IgD-negative memory B cell (primary cell): ENCODE measurements at regions not wholly inside any gene's neighbourhood (a gene's known extent, or its start where the extent isn't known, plus 50 kb on each side); places are given as distances from the start of the nearest gene placed in this dataset.
"Not testable (repeated sequence)": the region's sequence is repeated elsewhere in the genome, so short reads cannot be mapped to it uniquely, and the experiment has no call there.

Experiments used
- H3K27ac Mint-ChIP-seq, 3 donors: one replicate each; pipeline ENCODE4 v1.8.0; 2020 to 2022; ENCODE audit warnings: mild to moderate bottlenecking in 3 of 3, mixed read lengths in 3 of 3, moderate library complexity in 1 of 3
- H3K27me3 Mint-ChIP-seq: one replicate; pipeline ENCODE4 v1.8.0; 2021; ENCODE audit warnings: mixed read lengths
- H3K36me3 Mint-ChIP-seq: one replicate; pipeline ENCODE4 v1.8.0; 2020; ENCODE audit warnings: mild to moderate bottlenecking, mixed read lengths
- H3K4me1 Mint-ChIP-seq, 3 donors: one replicate each; pipeline ENCODE4 v1.8.0; 2020 to 2022; ENCODE audit warnings: mixed read lengths in 3 of 3, mild to moderate bottlenecking in 1 of 3
- H3K4me3 Mint-ChIP-seq, 4 donors: one replicate each; pipeline ENCODE4 v1.8.0; 2020 to 2022; ENCODE audit warnings: mild to moderate bottlenecking in 4 of 4, mixed read lengths in 4 of 4, moderate library complexity in 3 of 4
- H3K9me3 Mint-ChIP-seq, 3 donors: one replicate each; pipeline ENCODE4 v1.8.0; 2020 to 2021; ENCODE audit warnings: mixed read lengths in 3 of 3, mild to moderate bottlenecking in 1 of 3

DNA sequence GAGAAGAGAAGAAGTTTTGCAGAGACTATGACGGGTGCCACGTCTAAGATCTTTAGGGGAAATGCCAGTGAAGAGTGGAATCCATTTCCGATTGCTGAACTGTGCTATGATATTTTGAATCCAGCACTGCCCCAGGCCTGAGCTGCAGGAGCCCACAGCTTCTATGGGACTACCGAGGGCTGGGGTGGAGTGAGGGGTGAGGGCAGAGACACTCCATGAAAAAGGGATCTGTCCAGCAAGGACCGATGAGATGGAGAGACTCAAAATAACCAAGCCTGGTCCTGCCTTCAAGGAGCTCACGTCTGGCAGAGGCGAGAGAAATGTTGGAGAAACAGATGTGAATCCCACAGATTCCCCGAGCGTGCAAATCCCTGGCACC, 79.8 kb upstream of the MEF2A start:
- H3K27ac Mint-ChIP-seq: peak overlapping the region in 2 of 3 donors; percentile 19 to 59
- H3K36me3 Mint-ChIP-seq: no peaks in the 10 kb centered on the region

DNA sequence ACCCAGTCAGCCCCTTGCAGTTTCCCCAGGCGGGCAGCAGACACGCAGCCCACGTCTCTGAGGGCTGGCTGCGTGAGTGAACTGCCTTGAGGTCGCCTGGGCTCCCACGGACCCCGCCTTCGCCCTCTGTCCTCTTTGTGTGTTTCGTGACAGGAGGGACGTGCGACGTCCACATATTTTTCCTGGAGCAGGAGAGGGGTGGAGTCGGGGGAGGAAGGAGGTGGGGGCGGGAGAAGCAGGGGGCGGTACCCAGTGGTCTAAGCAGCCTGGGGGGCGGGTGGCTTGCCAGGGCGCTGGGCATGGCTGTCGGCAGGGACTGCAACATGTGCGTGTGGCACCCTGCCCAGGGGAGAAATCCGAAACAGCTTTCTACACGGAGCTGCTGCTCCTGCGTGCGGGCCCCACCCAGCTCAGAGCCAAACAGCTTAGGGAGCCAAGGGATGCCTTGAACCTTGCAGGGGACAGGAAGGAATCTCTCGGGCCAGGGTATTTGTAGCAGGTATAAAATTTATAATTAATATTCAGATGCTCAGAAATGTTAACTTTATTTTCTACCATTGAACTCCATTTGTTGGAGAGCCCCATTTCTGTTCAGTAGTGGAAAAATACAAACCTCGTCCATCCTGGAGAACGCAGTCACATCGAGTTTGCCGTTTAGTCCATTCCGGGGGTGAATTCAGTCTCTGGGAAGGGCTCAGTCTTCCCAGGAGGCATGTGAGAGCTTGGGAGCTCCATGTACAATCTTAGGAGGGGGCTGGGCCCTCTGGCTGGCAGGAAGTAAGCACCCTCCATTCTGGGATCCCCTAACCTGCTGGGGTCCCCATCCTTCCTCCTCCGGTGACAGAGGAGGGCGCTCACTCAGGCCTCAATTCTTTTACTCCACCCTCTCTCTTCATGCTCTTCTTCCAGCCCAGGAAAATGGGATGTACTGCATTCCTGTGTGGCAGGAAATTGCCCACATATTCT, 79.1 kb upstream of the MEF2A start:
- H3K4me3 Mint-ChIP-seq: peak overlapping the region; percentile 61 to 92 (median 81)
- H3K36me3 Mint-ChIP-seq: no peaks in the 10 kb centered on the region
- H3K27me3 Mint-ChIP-seq: peaks cover 3% of the 10 kb centered on the region
- H3K9me3 Mint-ChIP-seq: no peaks in the 10 kb centered on the region
- H3K27ac Mint-ChIP-seq: peak overlapping the region in 1 of 3 donors; percentile 19
- peaks cover 11 to 18% (median 13%) of the 10 kb centered on the region in 3 donors for H3K4me1 Mint-ChIP-seq

More for the DNA sequence above, 79.8 kb upstream of the MEF2A start:
- Mint-ChIP-seq H3K27me3 (peaks cover 3% of the 10 kb centered on the region), H3K4me3 (peak overlapping the region; percentile 61 to 92 (median 81)), H3K9me3 (no peaks in the 10 kb centered on the region), H3K4me1 (peaks cover 11 to 18% (median 12%) of the 10 kb centered on the region in 3 donors)

DNA sequence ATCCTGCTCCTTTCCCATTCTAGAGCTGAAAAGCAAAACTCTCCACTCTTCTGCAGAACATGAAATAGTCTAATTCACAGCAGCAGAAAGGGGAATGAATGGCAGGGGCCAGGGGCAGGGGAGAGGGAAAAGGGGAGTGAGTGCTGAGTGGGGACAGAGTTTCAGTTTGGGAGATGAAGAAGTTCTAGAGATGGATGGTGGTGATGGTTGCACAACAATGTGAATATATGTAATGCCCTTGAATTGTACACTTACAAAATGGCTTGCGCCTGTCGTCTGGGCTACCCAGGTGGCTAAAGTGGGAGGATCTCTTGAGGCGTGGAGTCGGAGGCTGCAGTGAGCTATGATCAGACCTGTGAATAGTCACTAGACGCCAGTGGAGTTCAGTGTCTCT, 78.5 kb upstream of the MEF2A start:
- Mint-ChIP-seq H3K4me1 (peaks cover 11 to 18% (median 14%) of the 10 kb centered on the region in 3 donors), H3K4me3 (peak overlapping the region; percentile 12 to 88 (median 49)), H3K36me3 (no peaks in the 10 kb centered on the region), H3K27me3 (peaks cover 3% of the 10 kb centered on the region), H3K27ac (no peak overlapping the region), H3K9me3 (no peaks in the 10 kb centered on the region)

- Mint-ChIP-seq H3K9me3 (no peaks in the 10 kb centered on the region), H3K27ac (no peak overlapping the region), H3K4me3 (no peak overlapping the region), H3K36me3 (no peaks in the 10 kb centered on the region), H3K4me1 (peaks cover 8 to 11% (median 10%) of the 10 kb centered on the region in 3 donors), H3K27me3 (no peaks in the 10 kb centered on the region)
These were observed 73.5 kb upstream of the MEF2A start for GRCh38 chr15:99492275-99492674.

GRCh38 chr15:99492716-99493115, 73.1 kb upstream of the MEF2A start:
- no peak overlapping the region for H3K4me3 Mint-ChIP-seq
- H3K27ac Mint-ChIP-seq: no peak overlapping the region
- peaks cover 8 to 10% (median 10%) of the 10 kb centered on the region in 3 donors for H3K4me1 Mint-ChIP-seq
- H3K36me3 Mint-ChIP-seq: no peaks in the 10 kb centered on the region
- H3K27me3 Mint-ChIP-seq: no peaks in the 10 kb centered on the region
- peaks cover 0 to 2% (median 0%) of the 10 kb centered on the region in 3 donors for H3K9me3 Mint-ChIP-seq

DNA sequence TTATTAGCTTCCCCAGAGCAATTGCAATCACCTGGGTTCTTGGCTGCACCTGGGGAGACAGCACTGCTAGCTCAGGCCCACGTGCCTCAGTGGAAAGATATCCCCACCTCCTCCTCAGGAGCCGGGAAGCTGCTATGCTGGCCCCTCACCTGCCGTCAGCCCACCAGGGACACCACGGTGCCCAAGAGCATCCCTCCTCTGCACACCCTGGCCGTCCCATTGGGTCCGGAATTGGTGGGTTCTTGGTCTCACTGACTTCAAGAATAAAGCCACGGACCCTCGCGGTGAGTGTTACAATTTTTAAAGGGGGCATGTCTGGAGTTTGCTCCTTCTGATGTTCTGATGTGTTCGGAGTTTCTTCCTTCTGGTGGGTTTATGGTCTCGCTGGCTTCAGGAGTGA, 72.3 kb upstream of the MEF2A start:
- Mint-ChIP-seq H3K27ac (no peak overlapping the region), H3K36me3 (no peaks in the 10 kb centered on the region), H3K4me1 (peaks cover 10 to 13% (median 13%) of the 10 kb centered on the region in 3 donors), H3K9me3 (peaks cover 0 to 2% (median 0%) of the 10 kb centered on the region in 3 donors), H3K27me3 (no peaks in the 10 kb centered on the region), H3K4me3 (no peak overlapping the region)

DNA sequence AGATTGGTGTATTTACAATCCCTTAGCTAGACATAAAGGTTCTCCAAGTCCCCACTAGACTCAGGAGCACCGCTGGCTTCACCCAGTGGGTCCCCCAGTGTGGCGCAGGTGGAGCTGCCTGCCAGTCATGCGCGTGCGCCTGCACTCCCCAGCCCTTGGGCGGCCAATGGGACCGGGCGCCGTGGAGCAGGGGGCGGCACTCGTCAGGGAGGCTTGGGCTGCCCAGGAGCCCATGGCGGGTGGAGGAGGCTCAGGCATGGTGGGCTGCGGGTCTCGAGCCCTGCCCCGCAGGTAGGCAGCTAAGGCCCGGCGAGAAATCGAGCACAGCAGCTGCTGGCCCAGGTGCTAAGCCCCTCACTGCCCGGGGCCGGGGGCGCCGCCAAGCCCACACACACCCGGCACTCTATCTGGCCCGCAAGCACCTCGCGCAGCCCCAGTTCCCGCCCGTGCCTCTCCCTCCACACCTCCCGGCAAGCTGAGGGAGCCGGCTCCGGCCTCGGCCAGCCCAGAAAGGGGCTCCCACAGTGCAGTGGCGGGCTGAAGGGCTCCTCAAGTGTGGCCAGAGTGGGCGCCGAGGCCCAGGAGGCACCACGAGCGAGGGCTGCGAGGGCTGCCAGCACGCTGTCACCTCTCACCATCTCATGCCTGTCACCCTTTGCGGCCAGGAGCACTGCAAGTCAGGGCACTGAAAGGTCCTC, 71.1 kb upstream of the MEF2A start:
- H3K4me1 Mint-ChIP-seq: peaks cover 10 to 19% (median 17%) of the 10 kb centered on the region in 3 donors
- not testable (repeated sequence) for H3K36me3 Mint-ChIP-seq, H3K9me3 Mint-ChIP-seq, H3K27ac Mint-ChIP-seq, H3K27me3 Mint-ChIP-seq, H3K4me3 Mint-ChIP-seq

DNA sequence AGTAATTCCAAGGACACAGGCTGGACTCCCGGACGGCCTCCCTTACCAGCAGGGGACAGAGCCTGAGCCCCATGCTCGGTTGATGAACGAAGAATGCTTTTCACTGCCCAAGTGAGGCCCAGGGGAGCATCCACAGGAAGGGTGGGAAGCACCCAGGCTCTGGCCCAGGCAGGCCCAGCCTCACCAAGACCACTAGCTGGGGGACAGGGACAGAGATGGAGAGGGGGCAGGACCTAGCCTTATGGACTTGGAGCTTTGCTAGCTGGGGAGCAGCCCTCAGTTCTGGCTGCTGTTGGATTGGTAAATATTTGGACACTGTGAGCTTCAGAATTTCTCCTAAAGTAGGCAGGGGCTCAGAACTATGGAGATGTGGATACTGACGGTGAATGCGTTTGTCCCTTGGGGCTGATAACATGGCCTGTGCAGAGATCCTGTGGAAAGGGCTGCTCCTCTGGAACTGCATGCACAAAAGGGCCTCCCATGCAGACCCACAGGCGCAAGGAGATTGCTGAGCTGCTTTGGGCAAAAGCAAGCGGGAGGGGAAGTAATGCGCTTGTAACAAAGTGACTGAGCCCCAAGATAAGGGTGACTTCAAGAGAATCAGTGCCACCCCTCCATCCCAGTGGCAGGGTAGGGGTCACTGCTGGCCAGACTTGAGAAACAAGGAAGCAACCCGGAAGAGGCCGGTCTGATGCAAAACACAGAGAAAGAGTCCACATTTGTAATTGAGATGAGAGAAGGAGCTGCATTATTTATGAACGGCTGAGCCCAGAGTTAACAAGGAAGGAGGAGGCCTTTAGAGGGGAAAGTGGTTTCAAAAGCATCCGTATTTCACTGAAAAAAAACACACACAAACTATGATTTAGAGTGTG, 70.1 kb upstream of the MEF2A start:
- Mint-ChIP-seq H3K27me3 (no peaks in the 10 kb centered on the region), H3K27ac (peak overlapping the region in 1 of 3 donors; percentile 9), H3K36me3 (no peaks in the 10 kb centered on the region), H3K9me3 (peaks cover 0 to 2% (median 0%) of the 10 kb centered on the region in 3 donors), H3K4me1 (peaks cover 14 to 19% (median 17%) of the 10 kb centered on the region in 3 donors), H3K4me3 (peak overlapping the region in 3 of 4 donors; percentile 40 to 62 (median 61))

DNA sequence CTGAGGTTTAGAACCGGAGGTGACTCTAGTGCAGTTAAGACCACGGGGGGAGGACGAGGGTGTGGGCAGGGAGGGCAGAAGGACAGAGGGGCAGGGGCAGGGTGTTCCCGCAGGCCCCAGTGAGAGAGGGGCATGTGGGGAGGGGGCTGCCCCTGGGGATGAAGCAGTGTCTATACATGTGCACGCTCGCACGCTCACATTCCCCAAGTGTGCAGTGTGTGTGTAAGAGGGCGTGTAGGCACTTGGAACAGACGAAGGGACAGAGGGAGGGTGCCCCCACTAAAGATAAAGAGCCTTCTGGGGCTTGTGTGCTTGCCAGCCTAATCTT, 69.5 kb upstream of the MEF2A start:
- Mint-ChIP-seq H3K4me3 (peak overlapping the region in 2 of 4 donors; percentile 40 to 61), H3K4me1 (peaks cover 18 to 19% (median 19%) of the 10 kb centered on the region in 3 donors), H3K27ac (peak overlapping the region in 1 of 3 donors; percentile 9), H3K27me3 (no peaks in the 10 kb centered on the region), H3K9me3 (peaks cover 0 to 2% (median 0%) of the 10 kb centered on the region in 3 donors), H3K36me3 (no peaks in the 10 kb centered on the region)

DNA sequence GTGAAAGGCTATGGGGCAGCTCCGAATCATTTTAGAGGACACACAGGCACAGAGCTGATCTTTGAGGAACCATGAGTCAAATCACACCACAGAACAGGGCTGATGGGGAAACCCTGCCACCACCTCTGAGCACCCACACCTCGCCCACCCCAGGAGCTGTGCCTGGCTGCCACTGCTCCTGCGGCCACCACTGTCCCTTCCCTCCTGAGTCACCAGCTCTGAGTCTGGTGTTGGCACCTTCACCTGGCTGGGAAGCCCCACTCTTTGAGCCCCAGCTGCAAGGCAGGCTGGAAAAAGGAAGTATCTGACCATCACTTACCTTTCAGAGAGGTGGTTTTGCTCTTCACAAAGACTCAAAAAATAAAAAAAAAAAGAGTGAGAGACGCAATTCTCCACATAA, 63.6 kb upstream of the MEF2A start:
- no peaks in the 10 kb centered on the region for H3K36me3 Mint-ChIP-seq
- peak overlapping the region; percentile 87 to 96 (median 95) for H3K27ac Mint-ChIP-seq
- peaks cover 51 to 62% (median 58%) of the 10 kb centered on the region in 3 donors for H3K4me1 Mint-ChIP-seq
- H3K9me3 Mint-ChIP-seq: peaks cover 0 to 2% (median 0%) of the 10 kb centered on the region in 3 donors
- H3K27me3 Mint-ChIP-seq: no peaks in the 10 kb centered on the region
- H3K4me3 Mint-ChIP-seq: peak overlapping the region; percentile 47 to 80 (median 67)

GRCh38 chr15:99502661-99503060, 63.1 kb upstream of the MEF2A start:
- peak overlapping the region; percentile 87 to 96 (median 95) for H3K27ac Mint-ChIP-seq
- no peaks in the 10 kb centered on the region for H3K27me3 Mint-ChIP-seq
- peaks cover 51 to 67% (median 63%) of the 10 kb centered on the region in 3 donors for H3K4me1 Mint-ChIP-seq
- no peaks in the 10 kb centered on the region for H3K36me3 Mint-ChIP-seq
- H3K9me3 Mint-ChIP-seq: no peaks in the 10 kb centered on the region
- peak overlapping the region in 3 of 4 donors; percentile 47 to 80 (median 80) for H3K4me3 Mint-ChIP-seq

GRCh38 chr15:99503411-99503810, 62.4 kb upstream of the MEF2A start:
- peak overlapping the region in 3 of 4 donors; percentile 47 to 91 (median 73) for H3K4me3 Mint-ChIP-seq
- H3K27ac Mint-ChIP-seq: peak overlapping the region; percentile 87 to 96 (median 95)
- H3K4me1 Mint-ChIP-seq: peaks cover 53 to 72% (median 68%) of the 10 kb centered on the region in 3 donors
- no peaks in the 10 kb centered on the region for H3K27me3 Mint-ChIP-seq
- no peaks in the 10 kb centered on the region for H3K36me3 Mint-ChIP-seq
- no peaks in the 10 kb centered on the region for H3K9me3 Mint-ChIP-seq

- no peaks in the 10 kb centered on the region for H3K9me3 Mint-ChIP-seq
- H3K36me3 Mint-ChIP-seq: no peaks in the 10 kb centered on the region
- no peaks in the 10 kb centered on the region for H3K27me3 Mint-ChIP-seq
- peaks cover 52 to 79% (median 70%) of the 10 kb centered on the region in 3 donors for H3K4me1 Mint-ChIP-seq
- H3K4me3 Mint-ChIP-seq: peak overlapping the region; percentile 35 to 91 (median 63)
- peak overlapping the region; percentile 87 to 95 (median 89) for H3K27ac Mint-ChIP-seq
These were observed 61.5 kb upstream of the MEF2A start for GRCh38 chr15:99504071-99504822.
